Suprapubic skin (tissue), 4 donors: ENCODE measurements at regions not wholly inside any gene's neighbourhood (a gene's known extent, or its start where the extent isn't known, plus 50 kb on each side); places are given as distances from the start of the nearest gene placed in this dataset.

Experiments used
- DNase-seq, 2 donors: peaks; one replicate each; pipeline ENCODE4 v3.0.0-alpha.2; 2019; ENCODE audit warnings: low spot score in 2 of 2
- H3K27ac ChIP-seq: fragments of 200-600 bp; sonication (generic); one replicate; pipeline ENCODE4 v1.5.1; 2019
- H3K27me3 ChIP-seq: fragments of 200-600 bp; sonication (generic); one replicate; pipeline ENCODE4 v1.5.1; 2019
- H3K36me3 ChIP-seq: fragments of 200-600 bp; sonication (generic); one replicate; pipeline ENCODE4 v1.5.1; 2019
- H3K4me1 ChIP-seq: fragments of 200-600 bp; sonication (generic); one replicate; pipeline ENCODE4 v1.5.1; 2019
- H3K4me3 ChIP-seq: fragments of 200-600 bp; sonication (generic); one replicate; pipeline ENCODE4 v1.5.1; 2019; ENCODE audit warnings: mild to moderate bottlenecking
- H3K9me3 ChIP-seq: fragments of 200-600 bp; sonication (generic); one replicate; pipeline ENCODE4 v1.5.1; 2019
- EP300 ChIP-seq: sonication (generic); formaldehyde crosslinking; IDR thresholded peaks from one replicate; pipeline ENCODE4 v1.6.1; 2017; ENCODE audit warnings: antibody characterized with exemption
- POLR2A ChIP-seq, 2 donors: fragments of 450-650 bp; IDR thresholded peaks; one replicate each; pipeline ENCODE4 v1.6.1; 2017; ENCODE audit warnings: antibody characterized with exemption in 2 of 2, mild to moderate bottlenecking in 2 of 2, moderate library complexity in 2 of 2
- POLR2AphosphoS5 ChIP-seq, 3 donors: sonication (generic); formaldehyde crosslinking; IDR thresholded peaks; one replicate each; pipeline ENCODE4 v1.6.1; 2017; ENCODE audit warnings: antibody characterized with exemption in 3 of 3
- WGBS: methylation state at CpG from one replicate; pipeline ENCODE4 v1.1.5; 2018; 5-methylcytosine and 5-hydroxymethylcytosine counted together
- TF ChIP-seq, protein P1 (sequence below), 2 donors: fragments of 200-600 bp in 1 of 2; fragments of 450-650 bp in 1 of 2; sonication (generic) in 1 of 2; IDR thresholded peaks; one replicate each; pipeline ENCODE4 v1.5.1; 2016 to 2019; ENCODE audit warnings: antibody characterized with exemption in 2 of 2, mild to moderate bottlenecking in 1 of 2, moderate library complexity in 1 of 2

DNA sequence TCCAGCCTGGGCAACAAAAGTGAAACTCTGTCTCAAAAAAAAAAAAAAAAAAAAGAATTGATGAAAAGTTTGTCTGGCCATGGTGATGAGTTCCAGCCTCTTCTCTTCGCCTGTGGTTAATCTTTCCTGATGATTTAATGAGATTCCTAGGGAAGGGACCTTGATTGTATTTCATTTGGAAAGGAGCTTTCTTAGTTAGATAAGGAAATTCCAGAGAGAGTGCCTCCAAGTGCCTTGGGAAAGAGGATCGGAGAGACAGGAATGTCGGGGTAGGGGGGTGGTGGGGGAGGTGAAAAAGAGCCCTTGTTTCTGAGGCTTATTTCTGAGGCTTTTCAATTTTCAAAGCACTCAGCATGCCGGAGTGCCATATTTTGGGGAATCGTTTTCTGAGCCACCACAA lies 93.2 kb upstream of the SIAH1 start:
- Histone ChIP-seq H3K36me3 (no peaks in the 10 kb centered on the region), H3K9me3 (no peaks in the 10 kb centered on the region), H3K27me3 (no peaks in the 10 kb centered on the region), H3K4me1 (no peaks in the 10 kb centered on the region), H3K27ac (no peak overlapping the region), H3K4me3 (no peak overlapping the region)
- TF ChIP-seq, protein P1, sequence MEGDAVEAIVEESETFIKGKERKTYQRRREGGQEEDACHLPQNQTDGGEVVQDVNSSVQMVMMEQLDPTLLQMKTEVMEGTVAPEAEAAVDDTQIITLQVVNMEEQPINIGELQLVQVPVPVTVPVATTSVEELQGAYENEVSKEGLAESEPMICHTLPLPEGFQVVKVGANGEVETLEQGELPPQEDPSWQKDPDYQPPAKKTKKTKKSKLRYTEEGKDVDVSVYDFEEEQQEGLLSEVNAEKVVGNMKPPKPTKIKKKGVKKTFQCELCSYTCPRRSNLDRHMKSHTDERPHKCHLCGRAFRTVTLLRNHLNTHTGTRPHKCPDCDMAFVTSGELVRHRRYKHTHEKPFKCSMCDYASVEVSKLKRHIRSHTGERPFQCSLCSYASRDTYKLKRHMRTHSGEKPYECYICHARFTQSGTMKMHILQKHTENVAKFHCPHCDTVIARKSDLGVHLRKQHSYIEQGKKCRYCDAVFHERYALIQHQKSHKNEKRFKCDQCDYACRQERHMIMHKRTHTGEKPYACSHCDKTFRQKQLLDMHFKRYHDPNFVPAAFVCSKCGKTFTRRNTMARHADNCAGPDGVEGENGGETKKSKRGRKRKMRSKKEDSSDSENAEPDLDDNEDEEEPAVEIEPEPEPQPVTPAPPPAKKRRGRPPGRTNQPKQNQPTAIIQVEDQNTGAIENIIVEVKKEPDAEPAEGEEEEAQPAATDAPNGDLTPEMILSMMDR (IDR thresholded peaks at IDR 0.05) = no peak
- TF ChIP-seq EP300 = no peak
- TF ChIP-seq POLR2A (IDR thresholded peaks at IDR 0.05) = no peak
- TF ChIP-seq POLR2AphosphoS5 (IDR thresholded peaks at IDR 0.05) = no peak
- WGBS = 51% methylated on average over 5 of the region's 5 CpGs
- DNase-seq = no peak

- 71% methylated on average over 5 of the region's 5 CpGs for WGBS
Observed at GRCh38 chr16:48471435-48471834, 86.2 kb upstream of the SIAH1 start.

GRCh38 chr16:48462106-48462740 lies 77.0 kb upstream of the SIAH1 start:
- DNase-seq = no peak
- peaks cover 7% of the 10 kb centered on the region for H3K4me1 ChIP-seq
- H3K4me3 ChIP-seq = no peak overlapping the region
- H3K27ac ChIP-seq = no peak overlapping the region
- H3K27me3 ChIP-seq = no peaks in the 10 kb centered on the region
- WGBS = 71% methylated on average over 11 of the region's 11 CpGs
- no peaks in the 10 kb centered on the region for H3K36me3 ChIP-seq
- H3K9me3 ChIP-seq = no peaks in the 10 kb centered on the region
- no peak for TF ChIP-seq POLR2A (IDR thresholded peaks at IDR 0.05)
- no peak for TF ChIP-seq EP300
- TF ChIP-seq POLR2AphosphoS5 (IDR thresholded peaks at IDR 0.05) = no peak
- TF ChIP-seq, protein P1 (IDR thresholded peaks at IDR 0.05) = no peak

More at GRCh38 chr16:48471435-48471834, 86.2 kb upstream of the SIAH1 start:
- Histone ChIP-seq H3K27ac (no peak overlapping the region), H3K4me1 (no peaks in the 10 kb centered on the region), H3K9me3 (no peaks in the 10 kb centered on the region), H3K27me3 (no peaks in the 10 kb centered on the region), H3K36me3 (no peaks in the 10 kb centered on the region), H3K4me3 (no peak overlapping the region)
- TF ChIP-seq POLR2AphosphoS5 (IDR thresholded peaks at IDR 0.05) (no peak), POLR2A (IDR thresholded peaks at IDR 0.05) (no peak), EP300 (no peak)
- no peak for DNase-seq

DNA sequence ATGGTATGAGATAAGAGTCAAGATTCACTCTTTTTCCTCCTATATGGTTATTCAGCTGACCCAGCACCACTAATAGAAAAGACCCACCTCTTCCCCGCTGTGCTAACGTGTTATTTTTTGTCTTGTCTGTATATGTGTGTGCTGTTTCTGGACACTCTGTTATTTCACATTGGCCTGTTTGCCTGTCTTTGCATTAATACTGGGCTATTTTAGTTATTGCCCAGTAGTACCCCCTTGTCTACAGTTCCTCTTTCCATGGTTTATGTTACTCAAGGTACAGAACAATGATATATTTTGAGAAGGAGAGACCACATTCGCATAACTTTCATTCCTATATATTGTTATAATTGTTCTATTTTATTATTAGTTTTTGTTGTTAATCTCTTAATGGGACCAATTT lies 74.0 kb upstream of the SIAH1 start:
- Histone ChIP-seq H3K4me1 (peaks cover 7% of the 10 kb centered on the region), H3K36me3 (no peaks in the 10 kb centered on the region), H3K27ac (no peak overlapping the region), H3K4me3 (no peak overlapping the region), H3K27me3 (no peaks in the 10 kb centered on the region), H3K9me3 (no peaks in the 10 kb centered on the region)
- WGBS = 83% methylated on average over 3 of the region's 3 CpGs
- no peak for DNase-seq
- TF ChIP-seq EP300 (no peak), POLR2AphosphoS5 (IDR thresholded peaks at IDR 0.05) (no peak), POLR2A (IDR thresholded peaks at IDR 0.05) (no peak)
- TF ChIP-seq, protein P1 (IDR thresholded peaks at IDR 0.05) = no peak

- H3K27me3 ChIP-seq = no peaks in the 10 kb centered on the region
- no peaks in the 10 kb centered on the region for H3K36me3 ChIP-seq
- no peaks in the 10 kb centered on the region for H3K9me3 ChIP-seq
- peaks cover 7% of the 10 kb centered on the region for H3K4me1 ChIP-seq
- 94% methylated on average over 7 of the region's 7 CpGs for WGBS
- no peak overlapping the region for H3K4me3 ChIP-seq
- no peak overlapping the region for H3K27ac ChIP-seq
- DNase-seq = no peak
- no peak for TF ChIP-seq POLR2AphosphoS5 (IDR thresholded peaks at IDR 0.05)
- TF ChIP-seq, protein P1 (IDR thresholded peaks at IDR 0.05) = no peak
- TF ChIP-seq EP300 = no peak
- no peak for TF ChIP-seq POLR2A (IDR thresholded peaks at IDR 0.05)
Observed at GRCh38 chr16:48454051-48454450, 68.8 kb upstream of the SIAH1 start.
